GM12891 (cell line): ENCODE measurements at regions not wholly inside any gene's neighbourhood (a gene's known extent, or its start where the extent isn't known, plus 50 kb on each side); places are given as distances from the start of the nearest gene placed in this dataset.

ENCODE experiments used
- PAX5 ChIP-seq: IDR thresholded peaks from 2 replicates; pipeline ENCODE4 v1.6.1; 2011; ENCODE audit warnings: low read length, moderate library complexity, mild to moderate bottlenecking; ENCODE audit not compliant: insufficient read depth, severe bottlenecking
- POLR2A ChIP-seq: IDR thresholded peaks from 2 replicates; pipeline ENCODE4 v1.6.1; 2011; ENCODE audit warnings: low read depth, low read length, control low read depth
- POLR2AphosphoS5 ChIP-seq: IDR thresholded peaks from 2 replicates; pipeline ENCODE4 v1.6.1; 2011; ENCODE audit warnings: low read depth, low read length, control low read depth
- POU2F2 ChIP-seq: IDR thresholded peaks from 2 replicates; pipeline ENCODE4 v1.6.1; 2011; ENCODE audit warnings: low read depth, mild to moderate bottlenecking, control low read depth, low read length, moderate library complexity
- SPI1 ChIP-seq: IDR thresholded peaks from 2 replicates; pipeline ENCODE4 v1.6.1; 2011; ENCODE audit warnings: low read depth, low read length, control low read depth
- TAF1 ChIP-seq: IDR thresholded peaks from 2 replicates; pipeline ENCODE4 v1.6.1; 2011; ENCODE audit warnings: low read depth, low read length, control low read depth

DNA sequence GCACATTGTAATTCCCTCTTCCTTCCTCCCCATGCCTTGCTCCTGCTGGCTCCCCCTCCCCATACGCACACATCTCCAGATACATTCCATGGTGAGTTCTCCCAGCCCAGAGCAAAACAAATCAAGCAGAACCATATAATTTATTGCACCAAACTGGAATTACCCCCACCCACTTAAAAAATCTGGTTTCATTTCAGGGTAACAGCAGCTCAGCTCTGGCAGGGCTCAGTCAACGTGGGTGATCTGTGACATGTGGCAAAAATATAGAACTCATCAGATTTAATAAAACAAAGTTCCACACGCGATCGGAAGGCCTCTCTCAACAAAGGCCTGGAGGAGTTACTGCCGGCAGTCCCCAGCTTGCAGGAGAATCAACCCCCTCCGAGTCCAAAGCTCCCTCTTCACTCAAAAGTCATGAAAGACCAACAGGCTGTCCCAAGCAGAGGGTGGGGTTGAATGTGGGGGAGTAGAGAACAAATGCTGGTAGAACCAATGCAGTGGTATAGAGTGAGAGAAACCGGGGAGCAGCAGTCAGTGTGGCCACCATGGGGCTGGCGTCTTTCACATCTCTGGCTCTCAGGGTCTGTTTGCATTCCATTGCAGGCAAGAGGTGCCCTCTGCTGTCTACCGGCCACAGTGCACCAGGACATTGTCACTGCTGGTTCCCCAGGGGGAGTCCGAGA lies 323.3 kb upstream of the NT5E start:
- TF ChIP-seq SPI1 (no peak), POLR2A (no peak), POLR2AphosphoS5 (no peak), TAF1 (no peak), POU2F2 (no peak), PAX5 (no peak)
